Small intestine (tissue), 7 donors: ENCODE measurements at regions not wholly inside any gene's neighbourhood (a gene's known extent, or its start where the extent isn't known, plus 50 kb on each side); places are given as distances from the start of the nearest gene placed in this dataset.

ENCODE experiments used
- DNase-seq, 2 donors: peaks; one replicate each; pipeline versions ENCODE4 v3.0.0 to v3.0.0-alpha.2; 2013
- FAIRE-seq: peaks from 2 replicates; lab custom pipeline; 2012; peaks lifted over from hg19 to GRCh38; lab: Jason Lieb, UNC
- H3K27ac ChIP-seq, 3 donors: one replicate each; pipeline ENCODE4 v1.5.1; 2013; ENCODE audit warnings: low read length in 2 of 3, mild to moderate bottlenecking in 2 of 3, control low read depth in 1 of 3, inconsistent platforms in 1 of 3, low read depth in 1 of 3, moderate library complexity in 1 of 3
- H3K27me3 ChIP-seq, 3 donors: one replicate each; pipeline ENCODE4 v1.6.1; 2013; ENCODE audit warnings: low read length in 3 of 3, inconsistent platforms in 1 of 3; ENCODE audit not compliant: control insufficient read depth in 3 of 3, insufficient read depth in 3 of 3
- H3K36me3 ChIP-seq, 3 donors: one replicate each; pipeline ENCODE4 v1.6.1; 2013; ENCODE audit warnings: low read length in 3 of 3, inconsistent platforms in 1 of 3, low read depth in 1 of 3, mild to moderate bottlenecking in 1 of 3, moderate library complexity in 1 of 3; ENCODE audit not compliant: control insufficient read depth in 3 of 3, insufficient read depth in 2 of 3
- H3K4me1 ChIP-seq, 3 donors: one replicate each; pipeline ENCODE4 v1.6.1; 2013; ENCODE audit warnings: low read length in 2 of 3, inconsistent platforms in 1 of 3, low read depth in 1 of 3, mild to moderate bottlenecking in 1 of 3, moderate library complexity in 1 of 3; ENCODE audit not compliant: control insufficient read depth in 3 of 3, insufficient read depth in 2 of 3
- H3K4me3 ChIP-seq, 3 donors: one replicate each; pipeline ENCODE4 v1.5.1; 2013; ENCODE audit warnings: low read length in 3 of 3, control low read depth in 1 of 3, inconsistent platforms in 1 of 3, low read depth in 1 of 3, mild to moderate bottlenecking in 1 of 3, moderate library complexity in 1 of 3
- H3K9me3 ChIP-seq, 2 donors: one replicate each; pipeline ENCODE4 v1.6.1; 2013; ENCODE audit warnings: low read depth in 1 of 2, low read length in 1 of 2; ENCODE audit not compliant: control insufficient read depth in 2 of 2, insufficient read depth in 1 of 2
- WGBS, 3 donors: extraction: QIAGEN DNeasy Blood & Tissue Kit; methylation state at CpG; one replicate each; pipeline ENCODE4 v1.1.7; 2013; 5-methylcytosine and 5-hydroxymethylcytosine counted together
- donor health status: healthy with polysubstance abuse.
- donor health status: control.
- donor health status: control.
- donor health status: Bipolar disorder and iron deficiency.
- donor health status: healthy.

DNA sequence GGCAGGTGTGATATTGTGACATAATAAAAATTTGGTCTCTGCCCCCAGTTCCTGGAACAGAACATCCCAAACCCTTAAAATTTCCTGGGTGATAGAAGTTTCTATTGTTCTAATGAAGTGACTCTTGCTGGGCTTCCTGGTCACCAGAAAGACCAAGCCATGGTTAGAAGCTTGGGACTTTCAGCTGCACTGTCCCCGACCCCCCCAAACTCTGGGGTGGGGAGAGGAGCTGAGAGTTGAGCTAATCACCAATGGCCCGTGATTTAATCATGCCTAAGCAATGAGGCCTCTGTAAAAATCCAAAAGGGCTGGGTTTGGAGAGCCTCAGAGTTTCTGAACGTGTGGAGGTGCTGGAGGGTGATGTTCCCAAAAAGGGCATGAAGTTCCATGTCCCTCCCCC lies 54.8 kb upstream of the FTH1 start:
- H3K27ac ChIP-seq, result no peak overlapping the region
- 64 to 78% (median 65%) methylated on average over 3 of the region's 3 CpGs for WGBS, 3 donors
- H3K4me3 ChIP-seq, result no peak overlapping the region
- peaks cover 0 to 32% of the 10 kb centered on the region in 2 donors for H3K9me3 ChIP-seq
- DNase-seq, result no peak
- H3K4me1 ChIP-seq, result peaks cover 0 to 17% (median 0%) of the 10 kb centered on the region in 3 donors
- H3K27me3 ChIP-seq, result no peaks in the 10 kb centered on the region
- no peak for FAIRE-seq
- H3K36me3 ChIP-seq, result no peaks in the 10 kb centered on the region

- H3K4me1 ChIP-seq, result peaks cover 0 to 13% (median 3%) of the 10 kb centered on the region in 3 donors
- H3K27ac ChIP-seq, result no peak overlapping the region
- no peaks in the 10 kb centered on the region for H3K36me3 ChIP-seq
- 85 to 88% (median 86%) methylated on average over 3 of the region's 3 CpGs for WGBS, 3 donors
- H3K9me3 ChIP-seq, result peaks cover 0 to 23% of the 10 kb centered on the region in 2 donors
- DNase-seq (no peak), FAIRE-seq (no peak)
- H3K27me3 ChIP-seq, result no peaks in the 10 kb centered on the region
- H3K4me3 ChIP-seq, result no peak overlapping the region
These were observed 53.2 kb upstream of the FTH1 start for GRCh38 chr11:62020661-62021060.

GRCh38 chr11:62018981-62019664 lies 51.7 kb upstream of the FTH1 start:
- Histone ChIP-seq H3K27me3 (no peaks in the 10 kb centered on the region), H3K4me3 (no peak overlapping the region), H3K9me3 (peaks cover 0 to 23% of the 10 kb centered on the region in 2 donors), H3K36me3 (no peaks in the 10 kb centered on the region), H3K4me1 (peaks cover 0 to 4% (median 3%) of the 10 kb centered on the region in 3 donors), H3K27ac (no peak overlapping the region)
- DNase-seq, result no peak
- FAIRE-seq, result no peak
- WGBS, 3 donors, result 85 to 97% (median 94%) methylated on average over 2 of the region's 2 CpGs

GRCh38 chr11:62017878-62018655 lies 50.6 kb upstream of the FTH1 start:
- no peak for FAIRE-seq
- no peak overlapping the region for H3K27ac ChIP-seq
- H3K9me3 ChIP-seq, result peaks cover 0 to 23% of the 10 kb centered on the region in 2 donors
- no peak overlapping the region for H3K4me3 ChIP-seq
- DNase-seq, result no peak
- no peaks in the 10 kb centered on the region for H3K36me3 ChIP-seq
- peaks cover 0 to 9% (median 4%) of the 10 kb centered on the region in 3 donors for H3K4me1 ChIP-seq
- WGBS, 3 donors, result 79 to 88% (median 85%) methylated on average over 15 of the region's 15 CpGs
- H3K27me3 ChIP-seq, result no peaks in the 10 kb centered on the region
